ENCODE measurements at regions not wholly inside any gene's neighbourhood (a gene's known extent, or its start where the extent isn't known, plus 50 kb on each side); places are given as distances from the start of the nearest gene placed in this dataset.

GRCh38 chr18:65235966-65236624, 514.7 kb upstream of the CDH7 start:
- no peak overlapping the region for H3K4me3 ChIP-seq (ENCODE audit: low read depth, low read length)
- DNase-seq (ENCODE audit: low read depth) (peak; percentile 80), FAIRE-seq (peak; percentile 50)
- no peaks in the 10 kb centered on the region for H3K36me3 ChIP-seq (ENCODE audit: control insufficient read depth, insufficient read depth, low read length)
- no peaks in the 10 kb centered on the region for H3K27me3 ChIP-seq (ENCODE audit: control insufficient read depth, insufficient read depth, low read length)
- TF ChIP-seq, protein P1, sequence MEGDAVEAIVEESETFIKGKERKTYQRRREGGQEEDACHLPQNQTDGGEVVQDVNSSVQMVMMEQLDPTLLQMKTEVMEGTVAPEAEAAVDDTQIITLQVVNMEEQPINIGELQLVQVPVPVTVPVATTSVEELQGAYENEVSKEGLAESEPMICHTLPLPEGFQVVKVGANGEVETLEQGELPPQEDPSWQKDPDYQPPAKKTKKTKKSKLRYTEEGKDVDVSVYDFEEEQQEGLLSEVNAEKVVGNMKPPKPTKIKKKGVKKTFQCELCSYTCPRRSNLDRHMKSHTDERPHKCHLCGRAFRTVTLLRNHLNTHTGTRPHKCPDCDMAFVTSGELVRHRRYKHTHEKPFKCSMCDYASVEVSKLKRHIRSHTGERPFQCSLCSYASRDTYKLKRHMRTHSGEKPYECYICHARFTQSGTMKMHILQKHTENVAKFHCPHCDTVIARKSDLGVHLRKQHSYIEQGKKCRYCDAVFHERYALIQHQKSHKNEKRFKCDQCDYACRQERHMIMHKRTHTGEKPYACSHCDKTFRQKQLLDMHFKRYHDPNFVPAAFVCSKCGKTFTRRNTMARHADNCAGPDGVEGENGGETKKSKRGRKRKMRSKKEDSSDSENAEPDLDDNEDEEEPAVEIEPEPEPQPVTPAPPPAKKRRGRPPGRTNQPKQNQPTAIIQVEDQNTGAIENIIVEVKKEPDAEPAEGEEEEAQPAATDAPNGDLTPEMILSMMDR (IDR thresholded peaks at IDR 0.05; ENCODE audit: insufficient read depth, low read length, severe bottlenecking), result no peak

DNA sequence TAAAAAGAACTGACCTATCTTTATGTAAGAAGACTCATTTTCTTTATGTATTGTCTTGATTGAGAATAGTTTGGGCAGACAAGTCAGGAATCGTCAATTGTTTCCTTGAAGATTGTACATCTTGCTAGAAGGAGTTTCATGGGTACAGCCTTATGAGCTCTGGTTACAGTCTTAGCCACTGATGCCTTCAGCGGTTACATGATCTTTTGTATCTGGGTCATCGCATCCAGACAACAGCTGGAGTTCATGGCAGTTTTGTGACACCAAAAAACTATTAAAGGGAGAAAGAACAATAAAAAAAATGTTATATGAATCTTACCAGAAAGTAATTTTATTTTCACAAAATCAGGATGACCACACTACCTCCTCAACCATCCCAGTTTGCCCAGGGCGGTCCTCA, 520.5 kb upstream of the CDH7 start:
- FAIRE-seq (no peak), DNase-seq (ENCODE audit: low read depth) (no peak)
- TF ChIP-seq, protein P1 (IDR thresholded peaks at IDR 0.05; ENCODE audit: insufficient read depth, low read length, severe bottlenecking), result no peak

DNA sequence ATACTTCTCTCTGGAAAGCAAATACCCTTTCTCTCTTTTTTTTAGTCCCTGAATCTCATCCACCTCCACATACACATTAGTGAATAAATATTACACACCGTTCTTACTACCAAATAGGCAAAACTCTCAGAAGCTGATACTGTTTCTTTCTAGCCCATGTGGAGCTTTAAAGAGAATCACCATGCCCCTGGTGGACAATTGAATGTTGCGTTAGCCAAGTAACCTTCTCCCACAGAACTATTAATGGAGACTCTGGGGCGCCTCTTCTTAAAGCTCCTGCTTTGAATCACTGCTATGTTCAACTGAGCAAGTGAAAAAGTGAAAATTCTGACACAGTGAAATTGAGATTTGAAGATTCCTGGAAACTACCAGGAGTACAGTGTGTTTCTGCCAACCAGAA, 522.8 kb upstream of the CDH7 start:
- H3K36me3 ChIP-seq (ENCODE audit: control insufficient read depth, insufficient read depth, low read length), result no peaks in the 10 kb centered on the region
- TF ChIP-seq, protein P1 (IDR thresholded peaks at IDR 0.05; ENCODE audit: insufficient read depth, low read length, severe bottlenecking), result no peak
- no peaks in the 10 kb centered on the region for H3K27me3 ChIP-seq (ENCODE audit: control insufficient read depth, insufficient read depth, low read length)
- no peak overlapping the region for H3K4me3 ChIP-seq (ENCODE audit: low read depth, low read length)
- no peak for DNase-seq (ENCODE audit: low read depth)
- no peak for FAIRE-seq

More for the DNA sequence above, 520.5 kb upstream of the CDH7 start:
- Histone ChIP-seq H3K27me3 (ENCODE audit: control insufficient read depth, insufficient read depth, low read length) (no peaks in the 10 kb centered on the region), H3K36me3 (ENCODE audit: control insufficient read depth, insufficient read depth, low read length) (no peaks in the 10 kb centered on the region), H3K4me3 (ENCODE audit: low read depth, low read length) (no peak overlapping the region)

- DNase-seq (ENCODE audit: low read depth) (no peak), FAIRE-seq (no peak)
- Histone ChIP-seq H3K4me3 (ENCODE audit: low read depth, low read length) (no peak overlapping the region), H3K27me3 (ENCODE audit: control insufficient read depth, insufficient read depth, low read length) (no peaks in the 10 kb centered on the region), H3K36me3 (ENCODE audit: control insufficient read depth, insufficient read depth, low read length) (no peaks in the 10 kb centered on the region)
- TF ChIP-seq, protein P1 (IDR thresholded peaks at IDR 0.05; ENCODE audit: insufficient read depth, low read length, severe bottlenecking), result no peak
Observed at GRCh38 chr18:65221736-65222135, 529.1 kb upstream of the CDH7 start.

- TF ChIP-seq, protein P1 (IDR thresholded peaks at IDR 0.05; ENCODE audit: insufficient read depth, low read length, severe bottlenecking), result no peak
- Histone ChIP-seq H3K27me3 (ENCODE audit: control insufficient read depth, insufficient read depth, low read length) (no peaks in the 10 kb centered on the region), H3K4me3 (ENCODE audit: low read depth, low read length) (no peak overlapping the region), H3K36me3 (ENCODE audit: control insufficient read depth, insufficient read depth, low read length) (no peaks in the 10 kb centered on the region)
- no peak for FAIRE-seq
- DNase-seq (ENCODE audit: low read depth), result no peak
Observed at GRCh38 chr18:65221115-65221514, 529.7 kb upstream of the CDH7 start.

All from bronchial epithelial cell (primary cell).